BE2C (cell line): ENCODE measurements at regions not wholly inside any gene's neighbourhood (a gene's known extent, or its start where the extent isn't known, plus 50 kb on each side); places are given as distances from the start of the nearest gene placed in this dataset.

Experiments used
- DNase-seq: peaks from one replicate; pipeline ENCODE4 v3.0.0-alpha.2; 2020
- H3K27me3 ChIP-seq: fragments of 250-450 bp; sonication (Bioruptor Pico); 2 replicates; pipeline ENCODE4 v1.5.1; 2020; ENCODE audit warnings: mild to moderate bottlenecking
- H3K36me3 ChIP-seq: fragments of 250-450 bp; sonication (Bioruptor Pico); 2 replicates; pipeline ENCODE4 v1.5.1; 2020; ENCODE audit warnings: mild to moderate bottlenecking
- H3K4me1 ChIP-seq: fragments of 250-450 bp; sonication (Bioruptor Pico); 2 replicates; pipeline ENCODE4 v1.5.1; 2020
- H3K4me3 ChIP-seq: 2 replicates; pipeline ENCODE4 v1.5.1; 2011; ENCODE audit warnings: low read depth, low read length
- H3K9me3 ChIP-seq: fragments of 250-450 bp; sonication (Bioruptor Pico); 2 replicates; pipeline ENCODE4 v1.5.1; 2020
- TF ChIP-seq, protein P1 (sequence below): IDR thresholded peaks from 2 replicates; pipeline ENCODE4 v1.5.1; 2012; ENCODE audit warnings: mild to moderate bottlenecking, low read depth, low read length

DNA sequence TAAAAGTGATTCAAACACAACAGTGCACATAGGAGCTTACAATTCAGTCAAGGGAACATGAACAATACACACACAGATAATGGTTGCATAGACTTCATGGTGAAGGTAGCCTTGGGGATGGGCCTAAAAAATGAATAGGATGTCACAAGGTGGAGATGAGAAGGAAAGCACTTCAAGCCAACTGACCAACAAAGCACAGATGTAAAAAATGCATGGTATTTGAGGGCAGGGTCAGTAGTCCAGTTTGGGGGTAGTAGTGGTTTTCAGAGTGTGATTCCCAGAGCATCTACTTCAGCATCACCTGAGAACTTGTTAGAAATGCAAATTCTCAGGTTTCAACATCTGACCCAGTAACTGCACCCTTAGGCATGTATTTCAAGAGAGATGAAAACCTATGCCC lies 88.9 kb downstream of the PERP start:
- Histone ChIP-seq H3K4me3 (no peak overlapping the region), H3K36me3 (no peaks in the 10 kb centered on the region), H3K9me3 (no peaks in the 10 kb centered on the region), H3K4me1 (no peaks in the 10 kb centered on the region), H3K27me3 (no peaks in the 10 kb centered on the region)
- TF ChIP-seq, protein P1, sequence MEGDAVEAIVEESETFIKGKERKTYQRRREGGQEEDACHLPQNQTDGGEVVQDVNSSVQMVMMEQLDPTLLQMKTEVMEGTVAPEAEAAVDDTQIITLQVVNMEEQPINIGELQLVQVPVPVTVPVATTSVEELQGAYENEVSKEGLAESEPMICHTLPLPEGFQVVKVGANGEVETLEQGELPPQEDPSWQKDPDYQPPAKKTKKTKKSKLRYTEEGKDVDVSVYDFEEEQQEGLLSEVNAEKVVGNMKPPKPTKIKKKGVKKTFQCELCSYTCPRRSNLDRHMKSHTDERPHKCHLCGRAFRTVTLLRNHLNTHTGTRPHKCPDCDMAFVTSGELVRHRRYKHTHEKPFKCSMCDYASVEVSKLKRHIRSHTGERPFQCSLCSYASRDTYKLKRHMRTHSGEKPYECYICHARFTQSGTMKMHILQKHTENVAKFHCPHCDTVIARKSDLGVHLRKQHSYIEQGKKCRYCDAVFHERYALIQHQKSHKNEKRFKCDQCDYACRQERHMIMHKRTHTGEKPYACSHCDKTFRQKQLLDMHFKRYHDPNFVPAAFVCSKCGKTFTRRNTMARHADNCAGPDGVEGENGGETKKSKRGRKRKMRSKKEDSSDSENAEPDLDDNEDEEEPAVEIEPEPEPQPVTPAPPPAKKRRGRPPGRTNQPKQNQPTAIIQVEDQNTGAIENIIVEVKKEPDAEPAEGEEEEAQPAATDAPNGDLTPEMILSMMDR = no peak
- DNase-seq = no peak

DNA sequence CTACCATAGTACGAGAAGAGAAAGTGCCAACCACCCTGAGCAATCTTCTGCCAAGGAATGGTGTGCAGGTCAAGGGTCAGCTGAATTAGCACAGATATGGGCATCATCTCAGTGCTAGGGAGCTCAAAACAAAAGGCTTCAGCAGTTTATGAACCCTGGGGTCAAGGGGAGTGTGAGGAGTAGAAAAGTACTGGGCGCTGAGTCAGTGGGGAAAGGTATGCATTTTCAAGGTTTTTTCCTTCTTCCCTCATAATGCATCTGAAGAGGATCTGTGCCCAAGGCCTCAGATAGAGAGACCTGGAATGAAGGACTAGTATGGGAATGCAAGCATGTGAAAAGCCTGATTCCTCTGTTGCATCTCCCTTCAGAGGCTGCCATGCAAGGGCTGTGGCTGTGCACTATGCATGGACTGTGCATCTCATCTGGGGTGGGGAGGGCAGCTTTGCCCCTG lies 81.7 kb downstream of the PERP start:
- no peaks in the 10 kb centered on the region for H3K36me3 ChIP-seq
- DNase-seq = no peak
- no peaks in the 10 kb centered on the region for H3K4me1 ChIP-seq
- no peaks in the 10 kb centered on the region for H3K27me3 ChIP-seq
- H3K4me3 ChIP-seq = no peak overlapping the region
- no peaks in the 10 kb centered on the region for H3K9me3 ChIP-seq
- TF ChIP-seq, protein P1 = no peak

DNA sequence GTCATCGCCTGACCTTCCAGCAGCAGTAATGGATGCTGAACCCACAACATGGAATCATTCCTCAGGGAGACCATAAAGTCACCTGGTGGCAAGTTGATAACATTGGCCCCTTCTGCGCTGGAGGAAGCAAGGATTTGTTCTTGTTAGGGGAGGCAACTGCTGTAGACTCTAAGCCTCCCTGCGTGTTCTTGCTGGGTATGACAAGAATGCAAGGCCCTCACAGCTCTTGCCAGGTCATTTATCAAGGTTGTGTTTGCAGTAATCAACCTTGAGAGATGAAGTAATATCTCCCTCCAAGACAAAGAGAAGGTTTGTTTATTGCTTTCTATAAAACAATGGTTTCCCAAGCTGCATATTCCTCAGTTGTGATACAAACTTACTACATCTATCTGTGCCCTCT lies 80.9 kb downstream of the PERP start:
- TF ChIP-seq, protein P1 = no peak
- Histone ChIP-seq H3K27me3 (no peaks in the 10 kb centered on the region), H3K9me3 (no peaks in the 10 kb centered on the region), H3K36me3 (no peaks in the 10 kb centered on the region), H3K4me3 (no peak overlapping the region), H3K4me1 (no peaks in the 10 kb centered on the region)
- no peak for DNase-seq

DNA sequence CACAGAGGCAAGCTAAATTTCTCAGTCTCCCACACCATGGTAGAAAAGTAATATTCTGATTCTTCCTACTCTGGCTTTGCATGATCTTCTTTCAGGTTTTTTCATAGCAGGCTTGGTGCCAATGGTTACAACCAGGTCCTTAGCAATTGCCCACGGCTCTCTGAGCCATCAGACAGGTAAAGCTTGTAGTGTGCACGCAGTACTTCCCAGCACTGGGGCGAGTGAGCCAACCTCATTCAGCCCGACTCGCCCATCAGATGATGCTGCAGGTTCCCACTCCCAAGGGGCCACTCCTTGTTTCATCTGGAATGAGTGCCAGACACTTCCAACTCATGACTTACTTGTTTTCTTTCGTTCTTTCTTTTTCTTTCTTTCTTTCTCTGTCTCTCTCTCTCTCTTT lies 78.3 kb downstream of the PERP start:
- Histone ChIP-seq H3K27me3 (no peaks in the 10 kb centered on the region), H3K9me3 (no peaks in the 10 kb centered on the region), H3K36me3 (no peaks in the 10 kb centered on the region), H3K4me3 (no peak overlapping the region), H3K4me1 (no peaks in the 10 kb centered on the region)
- TF ChIP-seq, protein P1 = no peak
- no peak for DNase-seq

DNA sequence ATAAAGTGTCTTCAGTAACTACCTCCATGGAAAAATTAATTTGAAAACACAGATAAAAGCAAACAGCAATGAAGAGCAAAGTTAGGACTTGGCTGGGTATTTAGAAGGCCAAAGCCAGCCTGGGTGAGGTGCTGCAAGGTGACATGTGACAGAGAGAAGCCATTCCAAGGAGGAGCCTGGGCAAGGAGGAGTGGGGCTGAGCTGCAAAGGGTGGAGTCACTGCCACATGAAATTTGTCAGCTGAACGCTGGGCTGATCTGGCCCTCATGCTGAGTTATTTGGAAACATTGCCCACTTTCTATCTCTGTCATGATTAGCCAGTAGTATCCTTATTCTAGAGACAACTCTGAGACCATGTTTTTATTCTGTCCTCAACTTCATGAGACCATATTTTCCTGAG lies 76.3 kb downstream of the PERP start:
- Histone ChIP-seq H3K9me3 (no peaks in the 10 kb centered on the region), H3K4me1 (no peaks in the 10 kb centered on the region), H3K4me3 (no peak overlapping the region), H3K36me3 (no peaks in the 10 kb centered on the region), H3K27me3 (no peaks in the 10 kb centered on the region)
- TF ChIP-seq, protein P1 = no peak
- DNase-seq = no peak

DNA sequence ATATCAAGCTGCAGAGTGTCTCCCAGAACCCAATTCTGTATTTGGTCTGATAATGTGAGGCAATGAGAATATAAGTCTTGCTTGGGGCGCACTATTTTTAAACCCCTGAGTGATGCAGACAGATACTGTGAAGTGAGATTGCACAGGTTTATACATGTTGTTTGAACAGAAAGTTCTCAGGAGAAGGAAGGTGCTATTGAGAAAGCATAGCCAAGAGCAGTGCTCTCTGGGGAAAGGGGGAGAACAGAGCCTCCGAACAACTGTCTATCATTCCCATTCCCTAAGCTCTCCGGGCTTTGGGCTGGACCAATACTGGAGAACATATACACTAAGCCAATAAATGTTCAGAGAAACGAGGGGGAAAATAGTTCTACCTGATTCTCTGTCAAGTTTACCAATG lies 75.8 kb downstream of the PERP start:
- TF ChIP-seq, protein P1 = no peak
- Histone ChIP-seq H3K9me3 (no peaks in the 10 kb centered on the region), H3K36me3 (no peaks in the 10 kb centered on the region), H3K27me3 (no peaks in the 10 kb centered on the region), H3K4me3 (no peak overlapping the region), H3K4me1 (no peaks in the 10 kb centered on the region)
- DNase-seq = no peak
